ENCODE measurements at regions not wholly inside any gene's neighbourhood (a gene's known extent, or its start where the extent isn't known, plus 50 kb on each side); places are given as distances from the start of the nearest gene placed in this dataset.

DNA sequence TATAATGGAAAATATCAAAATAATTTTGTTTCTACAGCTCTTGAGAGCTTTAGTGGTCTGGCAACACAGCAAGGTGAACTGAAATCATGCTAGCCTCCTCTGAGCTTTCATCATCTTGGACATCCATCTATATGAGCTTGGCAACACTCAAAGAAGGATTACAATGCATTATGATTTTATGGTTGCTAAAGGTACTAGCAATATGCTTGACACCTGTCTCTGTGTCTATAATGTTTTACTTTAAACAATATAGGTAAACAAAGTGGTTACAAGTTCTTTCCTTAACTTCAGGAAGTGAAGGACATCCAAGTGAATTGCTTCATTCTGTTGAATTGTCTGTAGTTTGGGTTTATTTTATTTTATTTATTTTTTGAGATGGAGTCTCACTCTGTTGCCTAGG is 203.7 kb upstream of the RRP15 start:
- H4K20me1 ChIP-seq (ENCODE audit: low read depth, low read length): no peaks in the 10 kb centered on the region
- no peaks in the 10 kb centered on the region for H3F3A ChIP-seq (ENCODE audit: insufficient read depth)
- no peaks in the 10 kb centered on the region for H3K27me3 ChIP-seq (ENCODE audit: low read length)
- H3K9me2 ChIP-seq (replicated peaks; ENCODE audit: insufficient read depth, low read length): no peaks in the 10 kb centered on the region; the same call in 1 of the 2 replicates
- no peak overlapping the region for H3K27ac ChIP-seq (ENCODE audit: low read depth, low read length)
- no peak overlapping the region for H2AFZ ChIP-seq (ENCODE audit: low read depth, low read length, severe bottlenecking)
- H3K4me2 ChIP-seq (ENCODE audit: low read depth, low read length, poor library complexity, severe bottlenecking): no peak overlapping the region
- no peaks in the 10 kb centered on the region for H3K9me3 ChIP-seq (ENCODE audit: insufficient read depth, low read length)
- TF ChIP-seq, protein P1, sequence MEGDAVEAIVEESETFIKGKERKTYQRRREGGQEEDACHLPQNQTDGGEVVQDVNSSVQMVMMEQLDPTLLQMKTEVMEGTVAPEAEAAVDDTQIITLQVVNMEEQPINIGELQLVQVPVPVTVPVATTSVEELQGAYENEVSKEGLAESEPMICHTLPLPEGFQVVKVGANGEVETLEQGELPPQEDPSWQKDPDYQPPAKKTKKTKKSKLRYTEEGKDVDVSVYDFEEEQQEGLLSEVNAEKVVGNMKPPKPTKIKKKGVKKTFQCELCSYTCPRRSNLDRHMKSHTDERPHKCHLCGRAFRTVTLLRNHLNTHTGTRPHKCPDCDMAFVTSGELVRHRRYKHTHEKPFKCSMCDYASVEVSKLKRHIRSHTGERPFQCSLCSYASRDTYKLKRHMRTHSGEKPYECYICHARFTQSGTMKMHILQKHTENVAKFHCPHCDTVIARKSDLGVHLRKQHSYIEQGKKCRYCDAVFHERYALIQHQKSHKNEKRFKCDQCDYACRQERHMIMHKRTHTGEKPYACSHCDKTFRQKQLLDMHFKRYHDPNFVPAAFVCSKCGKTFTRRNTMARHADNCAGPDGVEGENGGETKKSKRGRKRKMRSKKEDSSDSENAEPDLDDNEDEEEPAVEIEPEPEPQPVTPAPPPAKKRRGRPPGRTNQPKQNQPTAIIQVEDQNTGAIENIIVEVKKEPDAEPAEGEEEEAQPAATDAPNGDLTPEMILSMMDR (IDR thresholded peaks at IDR 0.05; ENCODE audit: insufficient read depth, low read length, poor library complexity, severe bottlenecking): no peak
- TF ChIP-seq EZH2phosphoT487 (conservative IDR thresholded peaks at IDR 0.05; ENCODE audit: low read length): no peak
- H3K36me3 ChIP-seq (ENCODE audit: low read length): no peaks in the 10 kb centered on the region
- H3K4me3 ChIP-seq (ENCODE audit: insufficient read depth, low read length, poor library complexity, severe bottlenecking): no peak overlapping the region
- no peak overlapping the region for H3K9ac ChIP-seq (ENCODE audit: low read length)
- H3K79me2 ChIP-seq (ENCODE audit: insufficient read depth, low read length): no peaks in the 10 kb centered on the region

DNA sequence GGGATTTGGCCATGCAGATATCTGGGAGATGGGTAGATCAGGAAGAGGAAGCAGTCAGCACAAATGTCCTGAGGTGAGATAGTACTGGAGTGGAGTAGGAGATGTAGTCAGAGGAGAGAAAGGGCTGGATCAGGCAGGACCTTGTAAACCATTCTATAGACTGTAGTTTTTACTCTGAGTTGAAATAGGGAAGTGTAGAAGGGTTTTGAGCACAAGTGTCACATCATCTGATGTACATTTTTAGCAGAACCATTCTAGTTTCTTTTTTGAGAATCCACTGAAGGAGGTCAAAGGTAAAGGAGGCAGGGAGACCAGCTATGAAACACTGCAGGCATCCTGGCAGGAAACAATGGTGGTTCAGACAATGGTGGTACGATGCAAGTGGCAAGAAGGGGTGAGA is 194.6 kb upstream of the RRP15 start:
- no peak overlapping the region for H3K4me3 ChIP-seq (ENCODE audit: insufficient read depth, low read length, poor library complexity, severe bottlenecking)
- no peak overlapping the region for H3K4me2 ChIP-seq (ENCODE audit: low read depth, low read length, poor library complexity, severe bottlenecking)
- no peak overlapping the region for H2AFZ ChIP-seq (ENCODE audit: low read depth, low read length, severe bottlenecking)
- H3K27me3 ChIP-seq (ENCODE audit: low read length): no peaks in the 10 kb centered on the region
- no peaks in the 10 kb centered on the region for H3K9me3 ChIP-seq (ENCODE audit: insufficient read depth, low read length)
- no peaks in the 10 kb centered on the region for H4K20me1 ChIP-seq (ENCODE audit: low read depth, low read length)
- no peak overlapping the region for H3K27ac ChIP-seq (ENCODE audit: low read depth, low read length)
- no peaks in the 10 kb centered on the region for H3K36me3 ChIP-seq (ENCODE audit: low read length)
- no peaks in the 10 kb centered on the region for H3F3A ChIP-seq (ENCODE audit: insufficient read depth)
- H3K9me2 ChIP-seq (replicated peaks; ENCODE audit: insufficient read depth, low read length): no peaks in the 10 kb centered on the region
- no peaks in the 10 kb centered on the region for H3K79me2 ChIP-seq (ENCODE audit: insufficient read depth, low read length)
- H3K9ac ChIP-seq (ENCODE audit: low read length): no peak overlapping the region
- no peak for TF ChIP-seq EZH2phosphoT487 (conservative IDR thresholded peaks at IDR 0.05; ENCODE audit: low read length)
- TF ChIP-seq, protein P1 (IDR thresholded peaks at IDR 0.05; ENCODE audit: insufficient read depth, low read length, poor library complexity, severe bottlenecking): no peak

DNA sequence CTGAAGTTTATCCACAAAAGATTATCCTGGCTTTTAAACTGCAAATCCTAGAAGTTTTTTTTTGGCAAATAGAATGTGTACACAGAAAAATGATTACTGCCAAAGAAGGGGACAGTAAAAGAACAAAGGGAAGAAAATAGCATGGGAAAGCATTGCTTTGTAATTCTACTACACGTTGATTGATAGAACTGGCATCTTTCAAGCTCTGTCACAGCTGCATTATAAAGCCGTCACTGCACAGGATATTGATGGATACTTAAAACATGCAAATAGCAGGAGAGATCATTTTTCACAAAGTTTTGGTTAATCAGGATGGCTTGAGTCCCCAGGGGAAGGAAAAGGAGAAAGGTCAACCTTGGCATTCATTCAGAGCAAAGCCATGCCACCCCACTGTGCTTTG is 183.7 kb upstream of the RRP15 start:
- Histone ChIP-seq H3F3A (ENCODE audit: insufficient read depth) (no peaks in the 10 kb centered on the region), H3K27me3 (ENCODE audit: low read length) (no peaks in the 10 kb centered on the region), H3K9me3 (ENCODE audit: insufficient read depth, low read length) (no peaks in the 10 kb centered on the region), H3K4me3 (ENCODE audit: insufficient read depth, low read length, poor library complexity, severe bottlenecking) (no peak overlapping the region), H2AFZ (ENCODE audit: low read depth, low read length, severe bottlenecking) (no peak overlapping the region), H3K79me2 (ENCODE audit: insufficient read depth, low read length) (no peaks in the 10 kb centered on the region), H3K36me3 (ENCODE audit: low read length) (no peaks in the 10 kb centered on the region), H4K20me1 (ENCODE audit: low read depth, low read length) (no peaks in the 10 kb centered on the region), H3K4me2 (ENCODE audit: low read depth, low read length, poor library complexity, severe bottlenecking) (no peak overlapping the region), H3K9ac (ENCODE audit: low read length) (no peak overlapping the region), H3K27ac (ENCODE audit: low read depth, low read length) (no peak overlapping the region), H3K9me2 (replicated peaks; ENCODE audit: insufficient read depth, low read length) (no peaks in the 10 kb centered on the region)
- no peak for TF ChIP-seq EZH2phosphoT487 (conservative IDR thresholded peaks at IDR 0.05; ENCODE audit: low read length)
- TF ChIP-seq, protein P1 (IDR thresholded peaks at IDR 0.05; ENCODE audit: insufficient read depth, low read length, poor library complexity, severe bottlenecking): no peak
